H9 (cell line): ENCODE measurements at regions not wholly inside any gene's neighbourhood (a gene's known extent, or its start where the extent isn't known, plus 50 kb on each side); places are given as distances from the start of the nearest gene placed in this dataset.

Experiments
- DNase-seq: peaks from one replicate; pipeline ENCODE4 v3.0.0-alpha.2; 2017
- H2AFZ ChIP-seq: one replicate; pipeline ENCODE4 v1.6.1; 2013; ENCODE audit warnings: mild to moderate bottlenecking, low read length, control low read depth, moderate library complexity
- H2AK5ac ChIP-seq: 2 replicates; pipeline ENCODE4 v1.6.1; 2013; ENCODE audit warnings: low read length, control low read depth, mixed read lengths; ENCODE audit not compliant: insufficient read length
- H2BK120ac ChIP-seq: one replicate; pipeline ENCODE4 v1.6.1; 2013; ENCODE audit warnings: low read depth, mild to moderate bottlenecking, low read length, control low read depth, inconsistent platforms; ENCODE audit not compliant: poor library complexity, severe bottlenecking
- H2BK12ac ChIP-seq: 2 replicates; pipeline ENCODE4 v1.6.1; 2013; ENCODE audit warnings: low read length, control low read depth, mixed read lengths, low read depth; ENCODE audit not compliant: insufficient read length
- H2BK15ac ChIP-seq: 2 replicates; pipeline ENCODE4 v1.6.1; 2013; ENCODE audit warnings: low read depth, low read length, control low read depth
- H2BK20ac ChIP-seq: one replicate; pipeline ENCODE4 v1.6.1; 2013; ENCODE audit warnings: low read depth, mild to moderate bottlenecking, low read length, control low read depth, inconsistent platforms; ENCODE audit not compliant: poor library complexity, severe bottlenecking
- H2BK5ac ChIP-seq: 2 replicates; pipeline ENCODE4 v1.6.1; 2013; ENCODE audit warnings: low read length, control low read depth, mixed read lengths; ENCODE audit not compliant: insufficient read length
- H3K14ac ChIP-seq: 2 replicates; pipeline ENCODE4 v1.6.1; 2013; ENCODE audit warnings: low read length, control low read depth; ENCODE audit not compliant: insufficient read depth
- H3K18ac ChIP-seq: 2 replicates; pipeline ENCODE4 v1.6.1; 2013; ENCODE audit warnings: low read depth, mild to moderate bottlenecking, mixed read lengths, low read length, control low read depth; ENCODE audit not compliant: insufficient read length
- H3K23ac ChIP-seq: 2 replicates; pipeline ENCODE4 v1.6.1; 2013; ENCODE audit warnings: low read length, control low read depth, mixed read lengths, low read depth; ENCODE audit not compliant: insufficient read length
- H3K23me2 ChIP-seq: 2 replicates; pipeline ENCODE4 v1.6.1; 2013; ENCODE audit warnings: low read depth, mild to moderate bottlenecking, mixed read lengths, low read length, control low read depth; ENCODE audit not compliant: insufficient read length, poor library complexity, severe bottlenecking
- H3K27ac ChIP-seq: 2 replicates; pipeline ENCODE4 v1.5.1; 2013; ENCODE audit warnings: low read length, control low read depth, mixed read lengths, low read depth; ENCODE audit not compliant: insufficient read length
- H3K27me3 ChIP-seq: 2 replicates; pipeline ENCODE4 v1.6.1; 2013; ENCODE audit warnings: low read length, control low read depth, inconsistent platforms; ENCODE audit not compliant: insufficient read depth
- H3K4ac ChIP-seq: 2 replicates; pipeline ENCODE4 v1.6.1; 2013; ENCODE audit warnings: low read depth, mild to moderate bottlenecking, control low read depth, inconsistent platforms, low read length, moderate library complexity
- H3K4me1 ChIP-seq: 2 replicates; pipeline ENCODE4 v1.6.1; 2013; ENCODE audit warnings: low read length, control low read depth, inconsistent platforms; ENCODE audit not compliant: insufficient read depth
- H3K4me2 ChIP-seq: 2 replicates; pipeline ENCODE4 v1.6.1; 2013; ENCODE audit warnings: low read length, control low read depth, mixed read lengths; ENCODE audit not compliant: insufficient read length, insufficient read depth
- H3K56ac ChIP-seq: 2 replicates; pipeline ENCODE4 v1.6.1; 2013; ENCODE audit warnings: low read depth, mild to moderate bottlenecking, mixed read lengths, low read length, control low read depth; ENCODE audit not compliant: insufficient read length
- H3K79me1 ChIP-seq: 2 replicates; pipeline ENCODE4 v1.6.1; 2013; ENCODE audit warnings: low read depth, mild to moderate bottlenecking, moderate library complexity, low read length, control low read depth, inconsistent platforms; ENCODE audit not compliant: insufficient read depth, poor library complexity, severe bottlenecking
- H3K79me2 ChIP-seq: 2 replicates; pipeline ENCODE4 v1.6.1; 2013; ENCODE audit warnings: low read length, control low read depth, inconsistent platforms; ENCODE audit not compliant: insufficient read depth
- H3K9ac ChIP-seq: 2 replicates; pipeline ENCODE4 v1.6.1; 2013; ENCODE audit warnings: low read length, control low read depth, mixed read lengths; ENCODE audit not compliant: insufficient read length; ENCODE audit errors: extremely low read depth
- H3K9me3 ChIP-seq: one replicate; pipeline ENCODE4 v1.6.1; 2013; ENCODE audit warnings: low read depth, low read length, inconsistent platforms; ENCODE audit not compliant: control insufficient read depth
- H3T11ph ChIP-seq: one replicate; pipeline ENCODE4 v1.6.1; 2013; ENCODE audit warnings: mild to moderate bottlenecking, low read length, control low read depth, inconsistent platforms
- H4K20me1 ChIP-seq: one replicate; pipeline ENCODE4 v1.6.1; 2013; ENCODE audit not compliant: control insufficient read depth, insufficient read length, insufficient read depth
- H4K5ac ChIP-seq: 2 replicates; pipeline ENCODE4 v1.6.1; 2013; ENCODE audit warnings: low read depth, mild to moderate bottlenecking, mixed read lengths, low read length, control low read depth; ENCODE audit not compliant: insufficient read length
- H4K8ac ChIP-seq: replicated peaks from 2 replicates; pipeline ENCODE4 v1.6.1; 2013; ENCODE audit warnings: low read length, control low read depth, mixed read lengths, low read depth; ENCODE audit not compliant: insufficient read length
- H4K91ac ChIP-seq: 2 replicates; pipeline ENCODE4 v1.6.1; 2013; ENCODE audit warnings: low read depth, mild to moderate bottlenecking, moderate library complexity, mixed read lengths, low read length, control low read depth; ENCODE audit not compliant: insufficient read length
- H3K27ac Mint-ChIP-seq, 3 experiments: 2 replicates in 2 of 3; 3 replicates in 1 of 3; pipeline ENCODE4 v1.8.0; 2020 to 2021; ENCODE audit warnings: mixed read lengths in 3 of 3, mild to moderate bottlenecking in 1 of 3, moderate library complexity in 1 of 3
- H3K27me3 Mint-ChIP-seq: 2 replicates; pipeline ENCODE4 v1.8.0; 2021; ENCODE audit warnings: low read depth, mild to moderate bottlenecking, moderate library complexity, mixed read lengths
- H3K36me3 Mint-ChIP-seq, 3 experiments: 2 replicates in 2 of 3; 3 replicates in 1 of 3; pipeline ENCODE4 v1.8.0; 2020 to 2021; ENCODE audit warnings: low read depth in 3 of 3, mixed read lengths in 3 of 3; ENCODE audit not compliant: insufficient read depth in 1 of 3
- H3K4me1 Mint-ChIP-seq, 2 experiments: 2 replicates each; pipeline ENCODE4 v1.8.0; 2020; ENCODE audit warnings: mixed read lengths in 2 of 2
- H3K4me3 Mint-ChIP-seq, 2 experiments: 2 replicates in 1 of 2; 3 replicates in 1 of 2; pipeline ENCODE4 v1.8.0; 2020 to 2021; ENCODE audit warnings: mild to moderate bottlenecking in 2 of 2, mixed read lengths in 2 of 2, moderate library complexity in 1 of 2
- H3K9me3 Mint-ChIP-seq, 2 experiments: 2 replicates in 1 of 2; 3 replicates in 1 of 2; pipeline ENCODE4 v1.8.0; 2020; ENCODE audit warnings: mild to moderate bottlenecking in 2 of 2, mixed read lengths in 2 of 2, moderate library complexity in 1 of 2
- CTCF ChIP-seq: fragments of 200-600 bp; sonication (generic); conservative IDR thresholded peaks from 3 replicates; pipeline ENCODE4 v1.8.0; 2021; ENCODE audit warnings: antibody characterized with exemption, mild to moderate bottlenecking
- WGBS: extraction: QIAGEN DNeasy Blood & Tissue Kit; methylation state at CpG from one replicate; pipeline ENCODE4 v1.1.7; 2013; ENCODE audit warnings: missing lambda C conversion rate, low lambda C conversion rate, mixed read lengths; ENCODE audit not compliant: insufficient read length; ENCODE audit errors: extremely low coverage; 5-methylcytosine and 5-hydroxymethylcytosine counted together

- Histone ChIP-seq H2BK12ac (no peak overlapping the region), H4K5ac (no peak overlapping the region), H3K9me3 (no peaks in the 10 kb centered on the region), H4K91ac (no peak overlapping the region), H3T11ph (no peak overlapping the region), H3K79me2 (no peaks in the 10 kb centered on the region), H3K4me2 (no peak overlapping the region), H4K20me1 (no peaks in the 10 kb centered on the region), H2BK20ac (no peak overlapping the region), H2BK120ac (no peak overlapping the region), H4K8ac (no peak overlapping the region), H3K23me2 (no peaks in the 10 kb centered on the region), H2BK15ac (no peak overlapping the region), H3K18ac (no peak overlapping the region), H3K4me1 (no peaks in the 10 kb centered on the region), H2AK5ac (no peak overlapping the region), H2BK5ac (no peak overlapping the region), H3K56ac (no peak overlapping the region), H3K14ac (no peak overlapping the region), H3K9ac (no peak overlapping the region), H3K27me3 (no peaks in the 10 kb centered on the region), H3K27ac (no peak overlapping the region), H3K4ac (no peak overlapping the region), H3K23ac (no peak overlapping the region), H2AFZ (no peak overlapping the region), H3K79me1 (no peaks in the 10 kb centered on the region)
- no peaks in the 10 kb centered on the region; the same call in 1 of the 2 replicates for H3K27me3 Mint-ChIP-seq
- no peak overlapping the region for H3K4me3 Mint-ChIP-seq
- peaks cover 5 to 22% (median 18%) of the 10 kb centered on the region in 3 experiments; a peak in 5 of 7 replicates for H3K36me3 Mint-ChIP-seq
- no peak overlapping the region for H3K27ac Mint-ChIP-seq
- peaks cover 50 to 68% of the 10 kb centered on the region in 2 experiments for H3K9me3 Mint-ChIP-seq
- no peak for TF ChIP-seq CTCF
- no peaks in the 10 kb centered on the region for H3K4me1 Mint-ChIP-seq
- WGBS = no CpG with 5 or more reads among the region's 1 CpG
- no peak for DNase-seq
Observed at GRCh38 chr21:24509131-24509530, 1098.2 kb downstream of the MRPL39 start.
